ENCODE measurements at regions not wholly inside any gene's neighbourhood (a gene's known extent, or its start where the extent isn't known, plus 50 kb on each side); places are given as distances from the start of the nearest gene placed in this dataset.

GRCh38 chr3:117631781-117632180 is 922.2 kb downstream of the TUSC7 start:
- DNase-seq: no peak

DNA sequence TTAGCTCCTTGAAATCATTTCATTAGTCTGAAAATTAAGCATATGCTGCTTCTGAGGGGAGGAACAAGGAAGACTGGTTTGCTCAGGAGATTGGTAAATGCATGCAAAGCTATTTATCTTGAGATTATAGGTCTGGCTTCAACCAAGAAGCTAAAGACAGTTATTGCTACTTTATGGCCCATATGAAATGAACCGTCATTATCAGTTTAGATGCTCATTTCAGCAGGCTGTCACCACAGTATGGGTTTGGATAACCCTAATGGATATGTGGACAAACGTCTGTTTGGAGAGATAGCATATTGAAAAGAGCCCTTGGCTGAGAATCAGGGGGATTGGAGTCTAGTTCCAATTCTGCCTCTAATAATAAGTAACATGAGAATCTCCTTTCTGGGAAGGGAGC is 922.6 kb downstream of the TUSC7 start:
- no peak for DNase-seq

GRCh38 chr3:117633207-117633606 is 923.6 kb downstream of the TUSC7 start:
- DNase-seq: no peak

DNA sequence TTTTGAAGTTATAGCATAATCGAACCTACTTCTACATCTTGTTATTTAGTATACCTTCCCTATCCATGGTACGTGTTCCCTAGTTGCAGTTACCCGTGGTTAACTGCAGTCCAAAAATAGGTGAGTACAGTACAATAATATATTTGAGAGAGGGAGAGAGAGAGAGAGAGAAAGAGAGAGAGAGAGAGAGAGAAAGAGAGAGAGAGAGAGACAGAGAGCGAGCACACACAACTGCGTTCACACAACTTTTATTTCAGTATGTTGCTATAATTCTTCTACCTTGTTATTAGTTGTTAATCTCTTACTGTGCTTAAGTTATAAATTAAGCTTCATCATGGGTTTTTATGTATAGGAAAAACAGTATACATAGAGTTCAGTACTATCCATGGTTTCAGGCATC is 928.1 kb downstream of the TUSC7 start:
- DNase-seq: no peak

DNA sequence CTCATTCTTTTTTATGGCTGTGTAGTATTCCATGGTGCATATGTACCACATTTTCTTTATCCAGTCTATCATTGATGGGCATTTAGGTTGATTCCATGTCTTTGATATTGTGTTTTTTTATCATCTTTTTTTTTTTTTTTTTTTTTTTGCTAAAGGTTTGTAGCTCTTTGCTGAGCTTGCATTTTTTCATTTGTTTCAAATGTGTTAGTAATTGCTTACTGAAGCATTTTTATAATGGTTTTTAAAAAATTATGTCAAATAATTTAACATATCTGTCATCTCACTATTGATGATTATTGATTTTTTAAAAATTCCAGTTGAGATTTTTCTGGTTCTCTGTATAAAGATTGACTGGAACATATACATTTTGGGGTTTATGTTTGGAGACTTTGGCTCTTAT is 934.6 kb downstream of the TUSC7 start:
- DNase-seq: no peak

GRCh38 chr3:117645561-117646242 is 936.1 kb downstream of the TUSC7 start:
- no peak for DNase-seq

DNA sequence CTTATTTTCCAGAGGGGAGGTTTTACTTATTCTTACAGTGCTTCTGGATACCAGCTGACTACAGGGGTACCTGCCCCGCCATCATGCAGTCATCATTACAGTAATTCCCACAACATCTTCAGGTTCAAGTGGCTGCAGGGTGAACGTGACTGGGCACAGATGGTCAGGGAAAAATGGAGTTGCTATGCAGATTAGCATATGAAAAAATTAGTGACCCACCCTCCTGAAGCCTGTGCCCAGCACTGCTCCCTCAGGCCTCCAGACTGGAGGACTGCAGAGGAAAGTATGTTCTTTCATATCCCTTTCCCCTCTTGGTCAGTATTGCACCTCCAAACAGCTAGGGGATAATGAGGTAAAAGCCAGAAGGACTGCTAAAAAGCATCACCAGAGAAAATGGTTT is 937.9 kb downstream of the TUSC7 start:
- DNase-seq: no peak

GRCh38 chr3:117651246-117651645 is 941.7 kb downstream of the TUSC7 start:
- no peak for DNase-seq

GRCh38 chr3:117656391-117656790 is 946.8 kb downstream of the TUSC7 start:
- no peak for DNase-seq

GRCh38 chr3:117657278-117657677 is 947.7 kb downstream of the TUSC7 start:
- DNase-seq: no peak

GRCh38 chr3:117660941-117661817 is 951.6 kb downstream of the TUSC7 start:
- no peak for DNase-seq

GRCh38 chr3:117661818-117662095 is 952.2 kb downstream of the TUSC7 start:
- DNase-seq: no peak

- no peak for DNase-seq
Measured at GRCh38 chr3:117665296-117665695, 955.7 kb downstream of the TUSC7 start.

DNA sequence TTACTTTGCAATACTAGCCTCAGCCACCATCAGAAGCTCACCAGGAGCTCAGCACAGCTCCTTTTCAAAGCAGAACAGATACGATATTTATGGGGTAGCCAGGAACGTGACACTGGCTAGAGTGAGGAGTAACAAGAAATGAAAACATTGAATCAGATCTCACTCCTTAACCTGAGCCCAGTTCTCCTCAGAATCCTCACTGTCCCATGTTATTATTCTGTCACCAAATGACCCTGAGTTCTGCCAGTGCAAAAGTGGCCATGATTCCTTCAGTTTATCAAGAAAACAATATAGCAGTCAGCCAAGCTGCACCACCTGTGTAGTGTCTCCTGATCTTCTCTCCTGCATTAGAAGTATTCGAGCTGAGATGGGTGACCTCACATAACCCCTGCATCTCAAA is 956.7 kb downstream of the TUSC7 start:
- no peak for DNase-seq

- DNase-seq: no peak
Measured at GRCh38 chr3:117666812-117667211, 957.2 kb downstream of the TUSC7 start.

DNA sequence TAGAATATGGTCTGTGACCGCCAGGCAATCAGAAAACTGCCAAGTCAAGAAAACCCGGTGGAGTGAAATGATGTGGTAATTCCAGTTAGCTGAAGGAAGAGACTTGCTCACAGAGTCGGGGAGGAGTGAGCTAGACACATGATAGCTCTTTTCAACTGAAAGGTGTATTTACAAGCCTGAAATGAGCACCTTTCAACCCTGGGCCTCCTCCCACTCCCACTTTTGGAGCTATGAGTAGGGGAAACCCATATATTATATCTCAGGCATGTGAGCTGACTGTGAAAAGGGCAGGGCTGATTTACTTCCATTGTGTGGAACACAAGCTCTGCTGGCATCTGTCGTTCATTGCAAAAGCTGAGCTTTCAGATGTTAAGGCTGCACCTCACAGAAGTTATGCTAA is 960.2 kb downstream of the TUSC7 start:
- DNase-seq: no peak

DNA sequence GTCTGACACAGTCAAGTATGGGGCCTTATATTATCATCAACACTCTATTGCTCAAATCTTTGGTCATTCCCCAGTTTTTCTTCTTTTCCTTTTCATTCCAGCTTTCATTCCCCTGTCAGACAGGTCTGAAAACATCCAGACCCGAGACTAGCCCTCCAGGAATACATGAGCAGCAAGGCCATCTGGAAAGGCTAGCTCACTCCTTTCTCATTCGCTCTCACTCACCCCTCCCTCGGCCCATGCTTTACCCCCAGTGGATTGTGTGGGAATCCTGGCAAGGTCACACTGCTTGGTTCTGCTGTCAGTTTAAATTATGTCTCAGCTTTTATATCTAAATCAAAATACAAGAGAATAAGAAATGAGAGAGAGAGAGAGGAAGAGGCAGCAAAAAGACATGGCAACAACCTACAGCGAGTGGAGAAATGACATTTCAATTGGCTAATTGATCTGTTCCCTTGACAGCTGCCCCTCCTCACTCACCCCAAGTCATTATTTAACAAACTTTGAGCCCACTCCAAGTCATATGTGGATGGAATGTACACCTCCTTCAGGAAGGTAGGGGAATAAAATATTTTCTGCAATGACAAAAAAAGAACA is 962.2 kb downstream of the TUSC7 start:
- no peak for DNase-seq

DNA sequence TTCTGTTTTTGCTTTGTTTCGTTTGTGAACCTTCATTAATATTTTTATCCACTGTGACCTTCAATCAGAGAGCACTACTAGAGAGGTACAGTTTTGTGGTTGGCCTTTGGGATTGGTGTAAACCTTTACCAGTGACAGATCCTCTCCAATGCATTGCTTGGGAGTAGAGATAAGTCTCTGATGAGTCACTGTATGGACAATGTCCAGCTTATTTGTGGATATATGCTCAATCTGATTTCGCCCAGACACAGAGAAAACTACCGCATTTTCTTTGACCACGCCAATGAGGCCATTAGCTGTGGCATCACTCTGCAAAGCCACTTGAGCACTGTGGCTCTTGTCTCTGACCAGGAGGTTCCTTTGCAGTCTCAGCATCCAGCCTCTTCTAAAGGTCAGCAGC is 964.7 kb downstream of the TUSC7 start:
- DNase-seq: no peak

DNA sequence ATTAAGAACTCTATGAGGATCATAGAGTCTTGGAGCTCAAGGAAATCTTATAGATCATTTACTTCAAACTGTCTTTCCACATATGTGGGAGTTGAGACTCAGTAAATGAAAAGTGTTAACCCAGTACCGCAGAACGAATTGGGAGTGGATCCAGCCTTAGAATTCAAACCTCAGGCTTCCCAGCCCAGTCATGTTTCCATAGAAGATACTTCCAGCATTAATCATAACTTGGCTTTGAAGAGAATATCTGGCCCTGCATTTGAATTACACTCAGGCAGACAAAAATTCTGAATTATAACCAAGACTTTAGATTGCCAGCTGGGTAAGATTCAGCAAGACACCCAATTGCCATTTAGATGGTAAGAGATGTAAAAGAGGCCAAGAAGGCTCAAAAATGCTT is 972.0 kb downstream of the TUSC7 start:
- no peak for DNase-seq

- no peak for DNase-seq
Measured at GRCh38 chr3:117687096-117687495, 977.5 kb downstream of the TUSC7 start.

GRCh38 chr3:117688583-117688982 is 979.0 kb downstream of the TUSC7 start:
- DNase-seq: no peak

DNA sequence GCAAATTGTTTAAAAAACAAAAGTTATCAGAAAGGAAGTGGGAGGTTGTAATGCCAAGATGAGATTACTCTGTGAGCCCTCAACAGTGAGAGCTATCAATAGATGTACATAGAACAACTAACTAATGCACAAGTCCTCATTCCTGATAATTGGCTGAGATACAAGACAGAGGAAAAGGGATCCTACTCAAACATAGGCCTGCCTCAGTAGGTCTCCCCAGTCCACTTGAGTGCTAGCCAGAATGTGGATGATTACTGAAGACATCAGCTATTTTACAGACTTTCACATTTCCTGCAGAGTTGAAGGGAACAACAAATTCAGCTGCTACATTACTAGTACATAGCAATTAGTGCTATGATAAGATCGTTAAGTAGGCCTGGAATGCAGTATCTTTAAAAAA is 981.9 kb downstream of the TUSC7 start:
- DNase-seq: no peak

GRCh38 chr3:117692416-117692995 is 982.9 kb downstream of the TUSC7 start:
- DNase-seq: no peak

DNA sequence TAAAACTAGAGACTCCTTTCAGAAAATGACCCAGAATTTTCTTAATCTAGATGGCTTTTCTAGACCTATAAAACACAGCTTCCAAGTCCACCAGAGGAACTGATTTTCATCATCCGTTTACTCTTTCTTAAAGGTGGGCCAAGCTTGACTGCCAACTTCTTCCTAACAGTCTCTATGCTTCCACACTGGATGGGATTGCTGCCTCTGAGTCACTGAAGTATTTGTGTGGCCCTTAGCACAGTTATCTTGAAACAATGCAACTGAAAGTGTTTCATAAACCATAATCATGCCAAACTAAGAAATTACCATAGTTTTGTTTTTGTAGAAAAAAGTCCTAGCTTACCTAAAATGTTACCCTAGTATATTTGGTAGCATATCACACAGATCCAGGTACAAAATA is 985.7 kb downstream of the TUSC7 start:
- no peak for DNase-seq
